ENCODE measurements at regions not wholly inside any gene's neighbourhood (a gene's known extent, or its start where the extent isn't known, plus 50 kb on each side); places are given as distances from the start of the nearest gene placed in this dataset.
"Not testable (repeated sequence)": the region's sequence is repeated elsewhere in the genome, so short reads cannot be mapped to it uniquely, and the experiment has no call there.

DNA sequence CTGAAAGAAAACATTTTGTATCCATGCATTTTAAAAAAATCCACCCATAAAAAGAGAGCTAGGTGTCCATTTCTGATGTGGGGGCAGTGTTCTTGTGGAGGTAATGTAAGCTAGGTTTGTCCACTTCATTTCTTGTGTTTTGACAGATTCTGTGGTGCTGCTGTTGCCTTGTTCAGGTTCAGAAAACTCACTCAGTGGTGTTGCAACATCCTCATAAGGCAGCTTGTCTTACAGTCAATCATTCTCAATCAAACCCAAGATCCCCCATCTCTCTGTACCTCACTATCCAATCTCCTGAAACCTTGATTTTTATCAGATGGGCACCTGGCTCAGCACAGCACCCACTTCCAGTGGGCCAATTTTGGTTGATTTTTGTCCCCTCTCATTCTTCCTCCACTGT, 94.1 kb downstream of the TENT5C start:
- in situ Hi-C loops (cut with MboI; ENCODE audit: low pct_unique_long_range_greater_than_20kb, low sequenced_read_pairs) = no loop called here
- DNase-seq = no peak

- in situ Hi-C loops (cut with MboI; ENCODE audit: low pct_unique_long_range_greater_than_20kb, low sequenced_read_pairs) = no loop called here
- no peak for DNase-seq
Observed at GRCh38 chr1:117702654-117703053, 96.8 kb downstream of the TENT5C start.

GRCh38 chr1:117707371-117707770, 101.5 kb downstream of the TENT5C start:
- no peak for DNase-seq
- in situ Hi-C loops (cut with MboI; ENCODE audit: low pct_unique_long_range_greater_than_20kb, low sequenced_read_pairs) = no loop called here

DNA sequence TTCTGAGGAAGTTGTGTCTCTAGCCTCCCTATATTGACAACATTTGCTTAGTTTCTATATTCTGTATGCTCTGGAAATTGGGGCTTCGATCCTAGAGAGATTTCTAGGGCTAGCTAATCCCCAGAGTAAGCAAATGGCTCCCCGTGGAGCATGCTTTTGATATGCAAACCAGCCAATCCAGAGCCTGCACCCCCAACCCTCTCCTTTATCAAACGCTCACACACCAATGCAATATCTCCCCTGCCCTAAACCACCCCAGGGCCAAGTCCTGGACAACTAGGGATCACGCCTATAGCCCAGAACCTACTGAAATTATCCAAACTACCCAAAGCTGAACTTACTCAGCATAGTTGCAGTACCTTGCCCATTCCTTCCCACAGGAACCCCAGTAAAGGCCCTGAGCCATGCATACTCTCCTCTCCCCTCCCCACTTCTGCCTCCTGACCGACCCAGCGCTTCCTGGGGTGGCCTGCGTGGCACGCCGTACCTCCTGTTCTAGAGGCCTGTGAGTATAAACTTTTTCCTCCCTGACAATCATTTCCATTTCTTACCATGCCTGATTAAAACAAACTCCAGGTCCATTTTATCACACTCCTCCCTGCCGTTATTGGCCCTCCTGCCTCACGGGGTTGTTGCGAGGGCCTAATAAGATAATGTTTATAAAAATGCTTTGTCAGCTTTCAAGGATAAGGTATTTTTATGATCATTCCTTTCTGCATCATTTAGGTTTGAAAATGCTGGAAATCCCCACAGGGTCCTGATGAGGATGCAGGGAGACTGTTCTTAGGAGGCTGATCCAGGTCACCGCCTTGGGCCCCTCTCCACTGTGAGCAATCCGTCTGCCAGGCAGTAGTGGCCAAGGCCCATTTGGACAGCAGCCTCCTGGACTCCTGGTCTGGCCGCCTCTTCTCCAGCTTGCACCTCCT, 102.7 kb downstream of the TENT5C start:
- no peak for DNase-seq
- in situ Hi-C loops (cut with MboI; ENCODE audit: low pct_unique_long_range_greater_than_20kb, low sequenced_read_pairs) = no loop called here

DNA sequence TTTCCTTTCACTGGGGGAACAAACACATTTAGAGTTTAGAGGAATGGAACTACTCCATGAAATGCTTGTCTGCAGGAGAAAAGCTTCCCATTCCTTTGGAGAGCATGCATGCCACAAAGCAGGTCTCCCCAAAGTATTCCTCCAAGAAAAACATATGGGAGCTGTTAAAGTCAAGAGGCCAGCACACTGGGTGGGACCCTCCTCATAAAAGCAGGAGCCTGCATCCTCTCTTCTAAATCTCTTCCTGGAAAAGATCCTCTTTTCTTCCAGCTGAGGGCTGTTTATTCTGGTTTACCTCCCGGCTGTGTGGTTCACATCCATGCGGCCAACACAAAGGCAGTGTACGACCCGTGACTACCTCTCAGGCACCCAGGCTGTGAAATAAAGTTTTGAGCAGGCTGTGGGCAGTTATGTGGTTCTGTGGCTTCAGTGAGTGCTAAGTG, 103.4 kb downstream of the TENT5C start:
- in situ Hi-C loops (cut with MboI; ENCODE audit: low pct_unique_long_range_greater_than_20kb, low sequenced_read_pairs) = no loop called here
- DNase-seq = no peak

DNA sequence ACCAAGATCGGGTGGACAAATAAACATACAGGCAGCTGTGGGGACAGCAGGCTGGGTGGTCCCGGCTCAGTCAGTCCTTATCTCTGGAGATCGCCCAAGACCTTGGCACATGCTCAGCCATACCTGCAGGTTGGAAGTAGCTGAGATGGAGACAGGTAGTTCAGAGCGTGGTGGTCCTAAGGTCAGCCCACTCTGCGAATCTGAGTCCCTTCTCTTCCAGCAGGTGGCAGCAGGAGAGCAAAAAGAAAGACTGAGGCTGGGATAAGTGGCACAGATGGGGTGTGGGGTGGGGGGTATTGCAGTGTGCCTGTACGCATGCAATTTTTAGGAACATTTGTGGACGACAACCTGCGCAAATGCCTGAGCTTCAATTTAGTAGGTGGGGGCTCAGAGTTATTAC, 104.9 kb downstream of the TENT5C start:
- in situ Hi-C loops (cut with MboI; ENCODE audit: low pct_unique_long_range_greater_than_20kb, low sequenced_read_pairs) = no loop called here
- DNase-seq = no peak

DNA sequence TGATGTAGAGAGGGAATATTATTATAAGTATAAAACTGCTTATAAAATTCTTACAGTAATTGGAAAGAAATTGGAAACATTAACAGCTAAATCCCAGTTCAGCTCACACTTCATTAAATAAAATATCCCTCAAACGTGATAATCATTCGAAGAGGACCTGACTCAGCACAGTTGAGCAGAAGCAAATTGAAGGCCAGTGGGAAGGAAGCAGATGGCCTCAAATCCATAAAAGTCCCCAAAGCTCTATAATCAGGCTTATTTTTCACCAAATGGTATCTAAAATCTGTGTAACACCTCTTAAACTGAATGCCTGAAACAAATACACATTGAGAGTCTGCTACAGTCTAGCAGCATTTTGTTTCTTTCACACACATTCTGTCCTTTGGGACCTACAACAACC, 106.8 kb downstream of the TENT5C start:
- no peak for DNase-seq
- in situ Hi-C loops (cut with MboI; ENCODE audit: low pct_unique_long_range_greater_than_20kb, low sequenced_read_pairs) = no loop called here

- DNase-seq = no peak
- in situ Hi-C loops (cut with MboI; ENCODE audit: low pct_unique_long_range_greater_than_20kb, low sequenced_read_pairs) = no loop called here
Observed at GRCh38 chr1:117714546-117714945, 108.7 kb downstream of the TENT5C start.

DNA sequence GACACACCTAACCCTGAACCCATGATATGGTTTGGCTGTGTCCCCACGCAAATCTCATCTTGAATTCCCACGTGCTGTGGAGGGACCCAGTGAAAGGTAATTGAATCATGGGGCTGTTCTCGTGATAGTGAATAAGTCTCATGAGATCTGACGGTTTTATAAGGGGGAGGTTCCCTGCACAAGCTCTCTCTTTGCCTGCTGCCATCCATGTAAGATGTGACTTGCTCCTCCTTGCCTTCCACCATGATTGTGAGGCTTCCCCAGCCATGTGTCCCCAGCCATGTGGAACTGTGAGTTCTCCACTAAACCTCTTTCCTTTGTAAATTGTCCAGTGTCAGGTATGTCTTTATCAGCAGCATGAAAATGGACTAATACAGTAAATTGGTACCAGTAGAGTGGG, 110.2 kb downstream of the TENT5C start:
- in situ Hi-C loops (cut with MboI; ENCODE audit: low pct_unique_long_range_greater_than_20kb, low sequenced_read_pairs); DNase-seq: not testable (repeated sequence)

DNA sequence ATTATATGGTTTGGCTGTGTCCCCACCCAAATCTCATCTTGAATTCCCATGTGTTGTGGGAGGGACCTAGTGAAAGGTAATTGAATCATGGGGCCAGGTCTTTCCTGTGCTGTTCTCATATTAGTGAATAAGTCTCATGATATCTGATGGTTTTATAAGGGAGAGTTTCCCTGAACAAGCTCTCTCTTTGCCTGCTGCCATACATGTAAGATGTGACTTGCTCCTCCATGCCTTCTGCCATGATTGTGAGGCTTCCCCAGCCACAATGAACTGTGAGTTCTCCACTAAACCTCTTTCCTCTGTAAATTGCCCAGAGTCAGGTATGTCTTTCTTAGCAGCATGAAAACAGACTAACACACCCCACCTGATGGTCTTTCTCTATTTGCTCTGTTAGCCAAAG, 112.1 kb downstream of the TENT5C start:
- in situ Hi-C loops (cut with MboI; ENCODE audit: low pct_unique_long_range_greater_than_20kb, low sequenced_read_pairs); DNase-seq: not testable (repeated sequence)

DNA sequence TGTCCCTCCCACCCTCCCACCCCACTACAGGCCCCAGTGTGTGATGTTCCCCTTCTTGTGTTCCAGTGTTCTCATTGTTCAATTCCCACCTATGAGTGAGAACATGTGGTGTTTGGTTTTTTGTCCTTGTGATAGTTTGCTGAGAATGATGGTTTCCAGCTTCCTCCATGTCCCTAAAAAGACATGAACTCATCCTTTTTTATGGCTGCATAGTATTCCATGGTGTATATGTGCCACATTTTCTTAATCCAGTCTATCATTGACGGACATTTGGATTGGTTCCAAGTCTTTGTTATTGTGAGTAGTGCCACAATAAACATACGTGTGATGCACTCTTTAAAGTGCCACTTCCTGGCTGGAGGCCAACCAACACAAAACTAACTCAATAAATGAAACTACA, 112.7 kb downstream of the TENT5C start:
- in situ Hi-C loops (cut with MboI; ENCODE audit: low pct_unique_long_range_greater_than_20kb, low sequenced_read_pairs) = not testable (repeated sequence)

DNA sequence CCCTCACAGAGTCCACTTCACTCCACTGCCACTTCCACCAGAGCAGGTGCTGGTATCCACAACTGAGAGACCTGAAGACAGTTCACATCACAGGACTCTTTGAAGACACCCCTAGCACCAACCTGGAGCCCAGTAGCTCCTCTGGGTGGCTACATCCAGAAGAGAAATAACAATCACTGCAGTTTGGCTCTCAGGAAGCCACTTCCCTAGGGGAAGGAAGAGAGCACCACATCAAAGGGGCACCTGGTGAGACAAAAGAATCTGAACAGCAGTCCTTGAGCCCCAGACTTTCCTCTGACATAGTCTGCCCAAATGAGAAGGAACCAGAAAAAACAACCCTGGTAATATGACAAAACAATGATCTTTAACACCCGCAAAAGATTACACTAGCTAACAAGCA, 113.2 kb downstream of the TENT5C start:
- in situ Hi-C loops (cut with MboI; ENCODE audit: low pct_unique_long_range_greater_than_20kb, low sequenced_read_pairs) = no loop called here
- no peak for DNase-seq

More for the DNA sequence above, 112.7 kb downstream of the TENT5C start:
- DNase-seq = not testable (repeated sequence)

DNA sequence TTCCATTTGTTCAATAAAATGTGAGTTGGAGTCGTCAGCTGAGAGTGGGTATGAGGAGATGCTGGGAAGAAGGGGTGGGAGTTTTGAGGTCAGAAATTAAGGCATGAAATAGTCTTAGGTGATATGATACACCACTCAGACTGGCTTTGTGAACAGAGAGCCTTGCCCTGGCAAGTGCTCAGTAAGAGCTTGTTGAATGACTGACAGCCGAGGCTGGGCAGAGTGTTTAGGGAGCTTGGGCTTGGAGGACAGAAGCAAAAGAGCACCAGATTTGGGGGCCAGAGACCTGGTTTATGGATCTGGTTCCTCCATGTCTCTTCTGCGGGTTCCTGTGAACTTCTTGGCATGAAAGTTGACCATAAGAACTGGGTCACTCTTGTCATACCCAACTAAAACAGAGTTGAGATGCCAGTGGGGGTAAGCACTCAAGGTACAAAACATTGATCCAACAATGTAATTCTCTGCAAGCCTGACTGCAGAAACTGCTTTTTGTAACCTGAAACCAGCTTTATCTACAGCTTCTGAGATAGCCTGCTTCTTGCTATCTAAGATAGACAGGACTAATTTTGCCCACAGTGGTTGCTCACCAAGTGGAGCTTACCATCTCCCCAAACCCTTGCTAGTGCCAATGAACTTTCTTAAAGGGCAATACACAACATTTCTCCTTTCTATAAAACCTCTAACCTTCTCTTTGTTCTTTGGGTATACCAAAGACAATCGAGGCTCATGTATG, 126.4 kb downstream of the TENT5C start:
- in situ Hi-C loops (cut with MboI; ENCODE audit: low pct_unique_long_range_greater_than_20kb, low sequenced_read_pairs) = no loop called here

GRCh38 chr1:117732956-117733355, 127.1 kb downstream of the TENT5C start:
- in situ Hi-C loops (cut with MboI; ENCODE audit: low pct_unique_long_range_greater_than_20kb, low sequenced_read_pairs) = no loop called here
- DNase-seq = no peak

More for the DNA sequence above, 126.4 kb downstream of the TENT5C start:
- DNase-seq = no peak

GRCh38 chr1:117734403-117734802, 128.6 kb downstream of the TENT5C start:
- in situ Hi-C loops (cut with MboI; ENCODE audit: low pct_unique_long_range_greater_than_20kb, low sequenced_read_pairs) = no loop called here
- no peak for DNase-seq

- in situ Hi-C loops (cut with MboI; ENCODE audit: low pct_unique_long_range_greater_than_20kb, low sequenced_read_pairs) = no loop called here
- DNase-seq = peak; percentile 35
Observed at GRCh38 chr1:117735045-117735992, 129.5 kb downstream of the TENT5C start.

DNA sequence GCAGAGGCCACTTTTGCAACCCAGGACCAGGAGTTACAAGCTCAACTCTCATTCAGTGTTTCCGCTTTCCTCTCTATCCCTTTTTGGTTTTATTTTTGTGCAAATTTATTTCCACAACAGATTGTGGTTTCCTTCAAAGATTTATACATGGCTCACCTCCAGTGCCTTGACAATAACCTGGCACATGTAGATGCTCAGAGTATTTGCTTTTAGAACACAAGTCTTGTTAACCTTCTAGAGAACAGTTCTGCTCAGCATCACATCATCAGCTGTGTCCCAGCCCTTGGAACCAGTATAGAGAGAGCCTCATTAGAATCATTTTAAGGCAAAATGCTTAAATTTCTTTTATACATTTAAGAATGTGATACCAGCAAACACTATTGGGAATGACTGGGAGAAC, 133.7 kb downstream of the TENT5C start:
- DNase-seq = no peak
- in situ Hi-C loops (cut with MboI; ENCODE audit: low pct_unique_long_range_greater_than_20kb, low sequenced_read_pairs) = no loop called here

GRCh38 chr1:117740496-117740895, 134.6 kb downstream of the TENT5C start:
- no peak for DNase-seq
- in situ Hi-C loops (cut with MboI; ENCODE audit: low pct_unique_long_range_greater_than_20kb, low sequenced_read_pairs) = no loop called here

DNA sequence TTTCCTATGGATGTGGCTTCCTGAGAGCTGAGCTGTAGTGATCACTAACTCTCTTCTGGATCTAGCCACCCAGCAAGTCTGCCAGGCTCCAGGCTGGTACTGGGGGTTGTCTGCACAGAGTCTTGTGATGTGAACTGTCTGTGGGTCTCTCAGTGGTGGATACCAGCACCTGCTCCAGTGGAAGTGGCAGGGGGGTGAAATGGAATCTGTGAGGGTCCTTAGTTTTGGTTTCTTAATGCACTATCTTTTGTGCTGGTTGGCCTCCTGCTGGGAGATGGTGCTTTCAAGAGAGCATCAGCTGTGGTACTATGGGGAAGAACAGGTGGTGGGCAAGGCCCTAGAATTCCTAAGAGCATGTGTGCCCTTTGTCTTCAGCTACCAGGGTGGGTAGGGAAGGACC, 140.7 kb downstream of the TENT5C start:
- in situ Hi-C loops (cut with MboI; ENCODE audit: low pct_unique_long_range_greater_than_20kb, low sequenced_read_pairs); DNase-seq: not testable (repeated sequence)

Measured in KBM-7 (cell line).